H7 (cell line): ENCODE measurements at regions not wholly inside any gene's neighbourhood (a gene's known extent, or its start where the extent isn't known, plus 50 kb on each side); places are given as distances from the start of the nearest gene placed in this dataset.
"Not testable (repeated sequence)": the region's sequence is repeated elsewhere in the genome, so short reads cannot be mapped to it uniquely, and the experiment has no call there.

Source experiments
- DNase-seq: peaks from one replicate; pipeline ENCODE4 v3.0.0; 2012
- H3K27me3 ChIP-seq: 2 replicates; pipeline ENCODE4 v1.6.0; 2011; ENCODE audit warnings: mild to moderate bottlenecking, low read length; ENCODE audit not compliant: control insufficient read depth, insufficient read depth
- H3K36me3 ChIP-seq: replicated peaks from 2 replicates; pipeline ENCODE4 v1.5.1; 2011; ENCODE audit warnings: low read length; ENCODE audit not compliant: control insufficient read depth, insufficient read depth
- H3K4me3 ChIP-seq: 2 replicates; pipeline ENCODE4 v1.5.1; 2011; ENCODE audit warnings: low read depth, mild to moderate bottlenecking, control low read depth, low read length, moderate library complexity; ENCODE audit not compliant: insufficient read depth

- H3K27me3 ChIP-seq, result no peaks in the 10 kb centered on the region
- H3K4me3 ChIP-seq, result no peak overlapping the region
- no peak for DNase-seq
- no peaks in the 10 kb centered on the region for H3K36me3 ChIP-seq
Measured at GRCh38 chr3:13237776-13238490, 164.7 kb upstream of the IQSEC1 start.

DNA sequence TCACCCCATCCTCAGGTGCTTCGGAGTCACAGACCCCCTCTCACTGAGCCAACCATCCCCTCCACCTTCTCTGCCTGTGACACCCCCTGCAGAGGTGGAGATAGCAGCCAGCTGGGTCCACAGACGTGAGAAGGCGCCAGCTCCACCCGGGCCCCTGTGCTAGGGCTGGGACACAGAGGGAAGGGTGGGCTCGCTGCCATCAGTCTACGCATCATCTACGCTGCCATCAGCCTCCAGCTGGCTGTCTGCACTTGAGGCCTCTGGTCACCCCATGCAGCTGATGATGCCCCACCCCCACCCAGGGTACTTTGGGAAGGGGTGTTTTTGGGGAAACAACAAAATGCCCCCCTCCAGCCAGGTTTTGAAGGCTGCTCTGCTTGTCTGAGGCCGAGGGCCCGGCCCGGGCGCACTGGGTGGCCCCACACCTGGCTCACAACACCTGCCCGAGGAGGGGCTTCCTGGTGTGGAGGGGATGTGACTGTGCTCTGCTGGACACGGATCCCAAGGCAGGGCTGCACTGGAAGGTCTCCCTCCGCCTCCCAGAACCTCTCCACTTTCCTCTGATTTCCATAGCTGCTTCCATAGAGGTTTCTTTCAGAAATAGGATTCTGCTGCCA lies 163.4 kb upstream of the IQSEC1 start:
- H3K27me3 ChIP-seq, result no peaks in the 10 kb centered on the region
- DNase-seq, result peak; percentile 61
- no peaks in the 10 kb centered on the region for H3K36me3 ChIP-seq
- no peak overlapping the region for H3K4me3 ChIP-seq

GRCh38 chr3:13235897-13236296 lies 162.7 kb upstream of the IQSEC1 start:
- no peaks in the 10 kb centered on the region for H3K36me3 ChIP-seq
- H3K4me3 ChIP-seq, result no peak overlapping the region
- DNase-seq, result no peak
- no peaks in the 10 kb centered on the region for H3K27me3 ChIP-seq

GRCh38 chr3:13235079-13235478 lies 161.8 kb upstream of the IQSEC1 start:
- H3K4me3 ChIP-seq, result no peak overlapping the region
- DNase-seq, result peak; percentile 68
- H3K27me3 ChIP-seq, result no peaks in the 10 kb centered on the region
- H3K36me3 ChIP-seq, result no peaks in the 10 kb centered on the region

DNA sequence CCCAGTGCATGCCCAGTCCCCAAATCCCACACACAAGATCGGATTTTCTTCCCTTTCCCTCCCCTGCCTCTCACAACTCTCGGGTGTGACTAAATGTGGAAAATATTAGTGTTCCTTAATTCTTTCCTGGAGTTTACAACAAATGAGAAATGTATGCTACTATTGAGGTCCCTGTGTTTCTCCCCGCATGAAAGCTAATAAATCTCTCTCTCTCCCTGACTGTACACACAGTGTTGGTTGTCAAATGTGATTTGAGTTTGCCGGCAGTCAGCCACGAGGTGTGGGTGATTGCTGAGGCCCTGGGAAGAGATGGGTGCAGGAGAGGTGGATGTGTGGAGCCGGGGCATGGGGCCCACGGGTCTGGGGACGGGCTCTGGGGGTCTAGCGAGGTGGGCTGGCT lies 161.4 kb upstream of the IQSEC1 start:
- DNase-seq, result no peak
- H3K36me3 ChIP-seq, result no peaks in the 10 kb centered on the region
- H3K4me3 ChIP-seq, result no peak overlapping the region
- no peaks in the 10 kb centered on the region for H3K27me3 ChIP-seq

- no peaks in the 10 kb centered on the region for H3K36me3 ChIP-seq
- no peaks in the 10 kb centered on the region for H3K27me3 ChIP-seq
- H3K4me3 ChIP-seq, result no peak overlapping the region
- peak; percentile 57 for DNase-seq
Measured at GRCh38 chr3:13233487-13234485, 160.6 kb upstream of the IQSEC1 start.

DNA sequence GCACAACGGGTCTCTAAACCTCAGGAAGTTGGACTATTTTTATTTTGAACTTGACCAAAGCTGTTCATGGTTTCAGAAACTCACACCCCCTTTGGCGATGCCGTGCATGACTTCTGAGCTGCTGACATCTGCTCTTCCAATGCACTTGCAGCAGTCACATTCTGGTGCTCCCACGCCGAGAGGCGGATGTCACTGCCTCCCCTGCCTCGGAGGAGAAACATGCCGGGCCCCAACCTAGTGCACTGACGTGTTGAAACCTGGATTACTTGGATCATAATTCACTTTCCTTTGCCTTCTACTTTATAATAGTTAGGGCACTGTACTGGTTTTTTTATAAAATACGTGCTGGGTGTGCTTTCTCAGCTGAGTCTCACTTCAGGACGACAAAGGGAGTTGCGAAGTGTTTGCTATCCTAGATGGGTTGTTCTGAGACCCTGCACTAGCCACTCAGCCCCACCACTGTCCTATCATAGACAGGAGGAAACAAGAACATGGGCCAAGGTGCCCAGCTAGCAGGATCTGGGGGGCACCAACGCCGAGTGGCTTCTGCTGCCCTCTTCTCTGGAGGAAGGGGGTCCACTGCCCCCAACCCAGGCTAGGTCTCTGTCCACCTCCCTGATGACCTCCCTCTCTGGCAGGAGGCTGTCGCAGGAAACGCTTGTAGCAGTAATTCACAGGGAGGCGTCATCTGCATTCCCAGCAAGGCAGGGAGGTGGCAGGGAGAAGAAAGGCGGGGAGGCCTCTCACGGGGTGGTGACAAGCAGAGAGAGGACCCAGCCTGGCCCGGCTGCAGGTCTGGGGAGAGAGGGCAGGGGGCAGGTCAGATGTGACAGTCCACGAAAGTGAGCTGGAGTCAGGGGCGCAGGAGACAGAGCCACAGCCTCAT lies 158.8 kb upstream of the IQSEC1 start:
- no peaks in the 10 kb centered on the region for H3K36me3 ChIP-seq
- DNase-seq, result peak; percentile 61
- no peaks in the 10 kb centered on the region for H3K27me3 ChIP-seq
- no peak overlapping the region for H3K4me3 ChIP-seq

GRCh38 chr3:13229273-13229949 lies 156.2 kb upstream of the IQSEC1 start:
- H3K4me3 ChIP-seq, result no peak overlapping the region

GRCh38 chr3:13228584-13228983 lies 155.4 kb upstream of the IQSEC1 start:
- DNase-seq, result no peak
- Histone ChIP-seq H3K36me3 (no peaks in the 10 kb centered on the region), H3K27me3 (no peaks in the 10 kb centered on the region)

More at GRCh38 chr3:13229273-13229949, 156.2 kb upstream of the IQSEC1 start:
- peak; percentile 92 for DNase-seq
- Histone ChIP-seq H3K36me3 (no peaks in the 10 kb centered on the region), H3K27me3 (no peaks in the 10 kb centered on the region)

DNA sequence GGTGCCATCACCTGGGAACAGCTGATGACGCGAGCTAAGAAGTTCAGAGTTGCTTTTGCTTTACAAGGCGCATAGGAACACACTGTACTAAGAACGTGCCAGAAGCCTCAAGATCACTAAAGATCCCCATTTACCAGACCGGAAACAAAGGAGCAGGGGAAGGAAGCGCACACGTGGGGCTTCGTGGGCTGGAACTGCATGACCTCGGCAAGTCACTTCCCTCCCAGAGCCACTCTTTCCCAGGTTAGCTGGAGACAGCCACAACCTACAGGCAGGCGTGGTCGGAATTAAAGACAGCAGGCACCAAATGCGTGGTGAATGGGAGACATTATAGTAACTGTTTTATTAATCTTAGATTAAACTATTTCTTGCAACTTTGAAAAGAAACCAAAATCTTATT lies 154.9 kb upstream of the IQSEC1 start:
- not testable (repeated sequence) for H3K4me3 ChIP-seq, DNase-seq, H3K36me3 ChIP-seq, H3K27me3 ChIP-seq

More at GRCh38 chr3:13228584-13228983, 155.4 kb upstream of the IQSEC1 start:
- H3K4me3 ChIP-seq, result no peak overlapping the region

- no peak for DNase-seq
- Histone ChIP-seq H3K36me3 (no peaks in the 10 kb centered on the region), H3K27me3 (no peaks in the 10 kb centered on the region), H3K4me3 (no peak overlapping the region)
Measured at GRCh38 chr3:13227315-13228165, 154.3 kb upstream of the IQSEC1 start.

DNA sequence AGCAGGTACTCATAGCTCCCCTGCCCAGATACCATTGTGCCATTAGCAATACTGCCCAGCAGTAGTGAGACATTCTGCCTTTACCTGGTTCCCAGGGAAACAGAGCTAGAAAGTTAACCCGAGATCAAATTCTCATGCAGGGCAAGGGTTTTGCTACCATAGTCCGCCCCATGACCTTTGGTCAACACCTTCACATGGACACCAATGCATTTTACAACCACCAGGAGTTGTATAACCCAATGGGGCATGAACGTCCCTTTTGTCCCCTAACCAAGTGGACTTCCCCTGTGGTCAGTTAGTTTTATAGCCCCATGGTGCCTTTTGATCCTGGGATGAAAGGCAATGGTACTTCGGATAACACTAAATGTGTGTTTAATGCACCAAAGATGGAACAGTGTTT lies 151.7 kb upstream of the IQSEC1 start:
- Histone ChIP-seq H3K27me3 (no peaks in the 10 kb centered on the region), H3K36me3 (no peaks in the 10 kb centered on the region), H3K4me3 (no peak overlapping the region)
- DNase-seq, result no peak
